ENCODE measurements at regions not wholly inside any gene's neighbourhood (a gene's known extent, or its start where the extent isn't known, plus 50 kb on each side); places are given as distances from the start of the nearest gene placed in this dataset.

- no peaks in the 10 kb centered on the region for H3K36me3 Mint-ChIP-seq (ENCODE audit: low read depth)
- no peak overlapping the region for H3K4me3 Mint-ChIP-seq
- no peaks in the 10 kb centered on the region for H3K9me3 Mint-ChIP-seq
- peaks cover 25% of the 10 kb centered on the region for H3K27me3 Mint-ChIP-seq (ENCODE audit: low read depth)
- H3K4me1 Mint-ChIP-seq: peaks cover 48% of the 10 kb centered on the region
- H3K27ac Mint-ChIP-seq: no peak overlapping the region
- no peak for TF ChIP-seq CTCF (IDR thresholded peaks at IDR 0.05; ENCODE audit: unreplicated experiment in 3 of 3)
Observed at GRCh38 chr6:6714953-6715352, 126.4 kb downstream of the LY86 start.

- no peak overlapping the region for H3K4me3 Mint-ChIP-seq
- peaks cover 20% of the 10 kb centered on the region for H3K27me3 Mint-ChIP-seq (ENCODE audit: low read depth)
- no peaks in the 10 kb centered on the region for H3K9me3 Mint-ChIP-seq
- H3K4me1 Mint-ChIP-seq: peaks cover 46% of the 10 kb centered on the region
- H3K36me3 Mint-ChIP-seq (ENCODE audit: low read depth): no peaks in the 10 kb centered on the region
- TF ChIP-seq CTCF (IDR thresholded peaks at IDR 0.05; ENCODE audit: unreplicated experiment in 3 of 3): no peak
- peak overlapping the region in 1 of 3 experiments; percentile 31 for H3K27ac Mint-ChIP-seq
Observed at GRCh38 chr6:6715465-6715864, 126.9 kb downstream of the LY86 start.

- Mint-ChIP-seq H3K27ac (no peak overlapping the region), H3K36me3 (ENCODE audit: low read depth) (no peaks in the 10 kb centered on the region), H3K27me3 (ENCODE audit: low read depth) (peaks cover 16% of the 10 kb centered on the region), H3K4me1 (peaks cover 44% of the 10 kb centered on the region), H3K4me3 (no peak overlapping the region), H3K9me3 (no peaks in the 10 kb centered on the region)
- no peak for TF ChIP-seq CTCF (IDR thresholded peaks at IDR 0.05; ENCODE audit: unreplicated experiment in 3 of 3)
Observed at GRCh38 chr6:6716998-6717763, 128.7 kb downstream of the LY86 start.

DNA sequence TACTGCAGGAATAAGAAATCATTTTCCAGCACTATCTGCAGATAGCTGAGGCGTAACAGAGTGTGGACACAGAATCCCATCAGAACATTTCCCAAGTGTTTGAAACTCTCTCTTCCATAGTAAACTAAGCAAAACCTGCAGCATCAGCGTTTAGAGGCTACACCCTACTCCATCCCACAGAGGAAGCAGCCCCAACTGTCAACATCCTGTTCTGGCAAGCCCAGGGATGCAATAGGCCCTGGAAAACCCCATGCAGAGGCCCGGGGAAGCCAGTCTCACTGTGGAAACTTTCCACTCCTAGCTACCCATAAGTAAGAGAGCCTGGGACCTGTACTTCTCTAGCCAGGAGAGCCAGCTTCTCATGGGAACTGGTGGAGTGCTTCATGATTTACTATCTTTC is 129.4 kb downstream of the LY86 start:
- Mint-ChIP-seq H3K4me3 (no peak overlapping the region), H3K4me1 (peaks cover 38% of the 10 kb centered on the region), H3K36me3 (ENCODE audit: low read depth) (no peaks in the 10 kb centered on the region), H3K9me3 (no peaks in the 10 kb centered on the region), H3K27ac (peak overlapping the region; percentile 70 to 91 (median 77)), H3K27me3 (ENCODE audit: low read depth) (peaks cover 16% of the 10 kb centered on the region)
- TF ChIP-seq CTCF (IDR thresholded peaks at IDR 0.05; ENCODE audit: unreplicated experiment in 3 of 3): no peak

GRCh38 chr6:6721606-6722005 is 133.1 kb downstream of the LY86 start:
- peaks cover 14% of the 10 kb centered on the region for H3K27me3 Mint-ChIP-seq (ENCODE audit: low read depth)
- H3K4me1 Mint-ChIP-seq: peaks cover 46% of the 10 kb centered on the region
- no peaks in the 10 kb centered on the region for H3K9me3 Mint-ChIP-seq
- H3K36me3 Mint-ChIP-seq (ENCODE audit: low read depth): no peaks in the 10 kb centered on the region
- no peak overlapping the region for H3K4me3 Mint-ChIP-seq
- no peak for TF ChIP-seq CTCF (IDR thresholded peaks at IDR 0.05; ENCODE audit: unreplicated experiment in 3 of 3)
- H3K27ac Mint-ChIP-seq: peak overlapping the region; percentile 34 to 99 (median 88)

DNA sequence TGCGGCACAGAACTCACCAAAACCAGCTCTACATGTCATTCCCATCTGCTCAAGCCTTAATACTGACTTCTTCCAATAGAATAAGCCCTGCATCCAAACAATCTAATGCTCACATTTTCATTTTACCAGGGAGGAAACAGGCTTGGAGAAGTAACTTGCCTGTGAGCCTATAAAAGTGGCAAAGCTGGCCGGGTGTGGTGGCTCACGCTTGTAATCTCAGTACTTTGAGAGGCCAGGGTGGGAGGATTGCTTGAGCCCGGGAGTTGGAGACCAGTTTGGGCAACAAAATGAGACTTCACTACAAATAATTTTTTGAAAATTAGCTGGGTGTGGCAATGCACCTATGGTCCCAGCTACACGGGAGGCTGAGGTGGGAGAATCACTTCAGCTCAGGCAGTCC is 133.7 kb downstream of the LY86 start:
- no peak overlapping the region for H3K4me3 Mint-ChIP-seq
- peaks cover 48% of the 10 kb centered on the region for H3K4me1 Mint-ChIP-seq
- H3K27ac Mint-ChIP-seq: peak overlapping the region; percentile 34 to 99 (median 88)
- no peaks in the 10 kb centered on the region for H3K9me3 Mint-ChIP-seq
- H3K27me3 Mint-ChIP-seq (ENCODE audit: low read depth): peaks cover 16% of the 10 kb centered on the region
- TF ChIP-seq CTCF (IDR thresholded peaks at IDR 0.05; ENCODE audit: unreplicated experiment in 3 of 3): no peak
- no peaks in the 10 kb centered on the region for H3K36me3 Mint-ChIP-seq (ENCODE audit: low read depth)
